ENCODE measurements at regions not wholly inside any gene's neighbourhood (a gene's known extent, or its start where the extent isn't known, plus 50 kb on each side); places are given as distances from the start of the nearest gene placed in this dataset.

GRCh38 chr6:137781639-137782038 lies 85.4 kb upstream of the TNFAIP3 start:
- Histone ChIP-seq H3K9me3 (no peaks in the 10 kb centered on the region), H3K4me1 (no peaks in the 10 kb centered on the region), H3K4me2 (no peak overlapping the region), H3K27ac (no peak overlapping the region), H3K4me3 (no peak overlapping the region)
- WGBS (ENCODE audit: missing lambda C conversion rate): 92% methylated on average over 3 of the region's 3 CpGs
- ChIA-PET POLR2A (no interaction called here), CTCF (no interaction called here)
- TF ChIP-seq NR3C1 (IDR thresholded peaks at IDR 0.05) (no peak), EHF (CRISPR knock-in tag; IDR thresholded peaks at IDR 0.05) (no peak), CEBPB (IDR thresholded peaks at IDR 0.05) (no peak), HOXB13 (CRISPR knock-in tag; IDR thresholded peaks at IDR 0.05; ENCODE audit: low read depth) (no peak)
- FAIRE-seq (no peak), ATAC-seq (no peak), DNase-seq (ENCODE audit: low read depth in 1 of 2, low spot score in 1 of 2) (no peak)

- no peak overlapping the region for H3K4me3 ChIP-seq
- no peak overlapping the region for H3K27ac ChIP-seq
- POLR2A ChIA-PET: no interaction called here
- no peaks in the 10 kb centered on the region for H3K4me1 ChIP-seq
- no peak for ATAC-seq
- no peak overlapping the region for H3K4me2 ChIP-seq
- H3K9me3 ChIP-seq: no peaks in the 10 kb centered on the region
- CTCF ChIA-PET: no interaction called here
- no peak for FAIRE-seq
- DNase-seq (ENCODE audit: low read depth in 1 of 2, low spot score in 1 of 2): no peak
- 67% methylated on average over 10 of the region's 10 CpGs for WGBS (ENCODE audit: missing lambda C conversion rate)
- peak; percentile 63 for TF ChIP-seq MAFK (IDR thresholded peaks at IDR 0.05; ENCODE audit: partially characterized antibody)
- TF ChIP-seq REST (IDR thresholded peaks at IDR 0.05): no peak
Observed at GRCh38 chr6:137782166-137783039, 84.7 kb upstream of the TNFAIP3 start.

- no peaks in the 10 kb centered on the region for H3K9me3 ChIP-seq
- no peak overlapping the region for H3K4me2 ChIP-seq
- no peaks in the 10 kb centered on the region for H3K4me1 ChIP-seq
- ChIA-PET CTCF (no interaction called here), POLR2A (no interaction called here)
- ATAC-seq (no peak), DNase-seq (ENCODE audit: low read depth in 1 of 2, low spot score in 1 of 2) (no peak), FAIRE-seq (no peak)
- WGBS (ENCODE audit: missing lambda C conversion rate): 8% methylated on average over 1 of the region's 1 CpG
- H3K4me3 ChIP-seq: no peak overlapping the region
- no peak overlapping the region for H3K27ac ChIP-seq
- TF ChIP-seq CBX8 (IDR thresholded peaks at IDR 0.05): no peak
- TF ChIP-seq PHF8 (IDR thresholded peaks at IDR 0.05; ENCODE audit: borderline replicate concordance, low read depth): no peak
- TF ChIP-seq ZFP36 (IDR thresholded peaks at IDR 0.05; ENCODE audit: borderline replicate concordance, partially characterized antibody): no peak
- TF ChIP-seq MAX (IDR thresholded peaks at IDR 0.05): no peak
- TF ChIP-seq ZSCAN20 (CRISPR knock-in tag; IDR thresholded peaks at IDR 0.05): no peak
- TF ChIP-seq CEBPB (IDR thresholded peaks at IDR 0.05): no peak
- no peak for TF ChIP-seq RFX5 (IDR thresholded peaks at IDR 0.05)
- TF ChIP-seq KDM1A (IDR thresholded peaks at IDR 0.05; ENCODE audit: low read depth): no peak
- TF ChIP-seq ELK1 (IDR thresholded peaks at IDR 0.05; ENCODE audit: low read depth, low read length): no peak
- no peak for TF ChIP-seq HOXA7 (CRISPR knock-in tag; IDR thresholded peaks at IDR 0.05)
- TF ChIP-seq EHMT2 (IDR thresholded peaks at IDR 0.05; ENCODE audit: low read depth): no peak
- no peak for TF ChIP-seq BCL3 (IDR thresholded peaks at IDR 0.05)
- TF ChIP-seq POLR2AphosphoS2 (conservative IDR thresholded peaks at IDR 0.05; ENCODE audit: low read length): no peak
- TF ChIP-seq SREBF2 (IDR thresholded peaks at IDR 0.05): no peak
- TF ChIP-seq HES2 (IDR thresholded peaks at IDR 0.05): no peak
- TF ChIP-seq EHF (CRISPR knock-in tag; IDR thresholded peaks at IDR 0.05): no peak
- TF ChIP-seq E2F6 (IDR thresholded peaks at IDR 0.05; ENCODE audit: borderline replicate concordance, low read depth): no peak
- TF ChIP-seq NR3C1 (IDR thresholded peaks at IDR 0.05): no peak
Observed at GRCh38 chr6:137783710-137784109, 83.3 kb upstream of the TNFAIP3 start.

Measured in A549 (cell line).